ENCODE measurements at regions not wholly inside any gene's neighbourhood (a gene's known extent, or its start where the extent isn't known, plus 50 kb on each side); places are given as distances from the start of the nearest gene placed in this dataset.
"Not testable (repeated sequence)": the region's sequence is repeated elsewhere in the genome, so short reads cannot be mapped to it uniquely, and the experiment has no call there.

DNA sequence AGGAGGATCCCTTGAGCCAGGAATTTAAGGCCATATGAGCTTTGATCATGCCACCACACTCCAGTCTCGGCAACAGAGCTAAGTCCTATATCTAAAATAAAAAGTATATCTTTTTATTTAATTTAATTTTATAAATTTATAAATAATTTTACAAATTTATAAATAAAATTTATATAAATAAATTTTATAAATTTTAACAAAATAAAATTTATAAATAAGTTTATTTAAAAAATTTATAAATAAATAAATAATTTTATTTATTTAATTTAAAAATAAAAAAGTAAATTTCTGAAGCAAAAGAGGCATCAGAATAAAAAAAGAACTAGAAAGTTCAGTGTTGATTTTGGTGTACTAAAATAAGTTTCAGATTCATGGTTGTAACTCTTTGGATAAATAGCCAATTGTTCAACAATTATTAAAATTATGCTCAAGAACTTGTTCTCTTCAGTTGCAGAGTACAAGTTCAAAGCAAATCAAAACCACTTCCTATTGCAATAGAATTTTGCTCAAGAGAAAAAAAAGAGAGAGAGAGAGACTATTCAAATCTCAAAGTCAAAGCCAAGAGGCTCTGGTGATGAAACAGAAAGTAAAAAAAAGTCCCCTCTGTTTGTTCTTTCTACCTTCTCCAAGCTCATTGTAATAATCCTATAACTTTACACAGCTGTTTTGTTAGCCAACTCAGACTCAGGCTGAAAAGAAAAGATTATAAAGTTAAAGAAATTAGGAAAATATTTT, 547.5 kb upstream of the ADGRB3 start:
- TF ChIP-seq CTCF (IDR thresholded peaks at IDR 0.05; ENCODE audit: insufficient read depth, low read length, missing control alignments), result no peak
- POLR2A ChIA-PET, result no interaction called here
- CTCF ChIA-PET, result no interaction called here
- H3K4me3 ChIP-seq (ENCODE audit: low read depth, low read length), result no peak overlapping the region
- DNase-seq (ENCODE audit: low read depth, low spot score), result no peak

DNA sequence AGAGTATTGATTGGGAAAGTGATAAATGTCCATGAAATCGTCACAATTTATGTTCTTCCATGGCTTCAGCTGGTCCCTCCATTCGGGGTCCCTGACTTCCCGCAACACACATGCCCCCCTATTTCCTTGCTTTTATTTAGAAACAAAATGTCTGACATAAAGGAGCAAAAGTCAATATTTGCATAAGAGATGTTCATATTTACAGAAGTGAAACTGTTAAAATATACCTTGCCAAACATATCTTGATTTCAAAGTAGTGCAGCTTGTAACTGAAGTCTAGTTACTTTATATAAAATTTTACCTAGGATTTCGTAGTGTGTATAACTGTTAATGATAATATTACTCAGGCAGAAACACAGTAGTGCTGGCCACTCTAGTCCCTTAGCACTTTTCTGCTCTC, 548.9 kb upstream of the ADGRB3 start:
- CTCF ChIA-PET, result no interaction called here
- no peak overlapping the region for H3K4me3 ChIP-seq (ENCODE audit: low read depth, low read length)
- DNase-seq (ENCODE audit: low read depth, low spot score), result no peak
- TF ChIP-seq CTCF (IDR thresholded peaks at IDR 0.05; ENCODE audit: insufficient read depth, low read length, missing control alignments), result no peak
- POLR2A ChIA-PET, result no interaction called here

- DNase-seq (ENCODE audit: low read depth, low spot score); H3K4me3 ChIP-seq (ENCODE audit: low read depth, low read length); POLR2A ChIA-PET; CTCF ChIA-PET: not testable (repeated sequence)
Observed at GRCh38 chr6:68085599-68085998, 549.5 kb upstream of the ADGRB3 start.

DNA sequence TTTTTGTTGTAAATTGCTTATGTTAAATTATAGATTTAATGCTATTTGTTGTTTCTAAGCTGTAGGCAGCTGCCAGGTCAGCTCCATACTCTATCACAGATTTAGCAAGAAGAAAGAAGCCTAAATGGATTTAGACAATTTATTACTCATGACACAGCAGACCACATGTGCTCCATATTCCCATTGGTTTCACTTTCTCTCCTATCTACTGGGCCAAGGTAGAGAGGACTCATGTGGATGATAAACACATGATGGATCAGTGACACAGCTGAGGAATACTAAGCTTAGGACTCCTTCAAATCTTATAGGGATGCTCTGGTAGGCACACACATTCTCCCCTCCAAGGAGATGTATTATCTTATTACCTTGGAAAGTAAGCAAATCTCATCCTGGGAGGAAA, 553.0 kb upstream of the ADGRB3 start:
- DNase-seq (ENCODE audit: low read depth, low spot score), result no peak
- CTCF ChIA-PET, result no interaction called here
- TF ChIP-seq CTCF (IDR thresholded peaks at IDR 0.05; ENCODE audit: insufficient read depth, low read length, missing control alignments), result no peak
- H3K4me3 ChIP-seq (ENCODE audit: low read depth, low read length), result no peak overlapping the region
- POLR2A ChIA-PET, result no interaction called here

DNA sequence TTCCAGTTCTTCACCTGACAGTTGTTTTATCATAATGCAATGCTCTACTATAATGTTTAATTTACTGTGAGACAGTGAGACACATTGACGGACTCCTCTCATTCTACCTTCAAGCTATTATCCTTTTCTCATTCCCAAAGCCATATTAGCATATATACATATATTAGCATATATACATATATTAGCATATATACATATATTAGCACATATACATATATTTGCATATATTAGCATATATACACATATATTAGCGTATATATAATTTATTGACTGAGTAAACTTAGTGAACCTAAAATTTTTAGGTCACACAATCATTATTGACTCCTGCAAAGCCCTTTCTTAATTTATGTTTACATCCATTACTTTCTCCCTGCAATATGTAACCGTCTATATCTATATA, 555.0 kb upstream of the ADGRB3 start:
- no peak for TF ChIP-seq CTCF (IDR thresholded peaks at IDR 0.05; ENCODE audit: insufficient read depth, low read length, missing control alignments)
- CTCF ChIA-PET, result no interaction called here
- POLR2A ChIA-PET, result no interaction called here
- no peak overlapping the region for H3K4me3 ChIP-seq (ENCODE audit: low read depth, low read length)
- no peak for DNase-seq (ENCODE audit: low read depth, low spot score)

GRCh38 chr6:68077661-68078060, 557.4 kb upstream of the ADGRB3 start:
- no peak for DNase-seq (ENCODE audit: low read depth, low spot score)
- ChIA-PET POLR2A (no interaction called here), CTCF (no interaction called here)
- no peak overlapping the region for H3K4me3 ChIP-seq (ENCODE audit: low read depth, low read length)
- TF ChIP-seq CTCF (IDR thresholded peaks at IDR 0.05; ENCODE audit: insufficient read depth, low read length, missing control alignments), result no peak

- H3K4me3 ChIP-seq (ENCODE audit: low read depth, low read length), result no peak overlapping the region
- ChIA-PET POLR2A (no interaction called here), CTCF (no interaction called here)
- no peak for DNase-seq (ENCODE audit: low read depth, low spot score)
- TF ChIP-seq CTCF (IDR thresholded peaks at IDR 0.05; ENCODE audit: insufficient read depth, low read length, missing control alignments), result no peak
Observed at GRCh38 chr6:68071740-68072139, 563.3 kb upstream of the ADGRB3 start.

Measured in AG04449 (cell line).